ENCODE measurements at regions not wholly inside any gene's neighbourhood (a gene's known extent, or its start where the extent isn't known, plus 50 kb on each side); places are given as distances from the start of the nearest gene placed in this dataset.

DNA sequence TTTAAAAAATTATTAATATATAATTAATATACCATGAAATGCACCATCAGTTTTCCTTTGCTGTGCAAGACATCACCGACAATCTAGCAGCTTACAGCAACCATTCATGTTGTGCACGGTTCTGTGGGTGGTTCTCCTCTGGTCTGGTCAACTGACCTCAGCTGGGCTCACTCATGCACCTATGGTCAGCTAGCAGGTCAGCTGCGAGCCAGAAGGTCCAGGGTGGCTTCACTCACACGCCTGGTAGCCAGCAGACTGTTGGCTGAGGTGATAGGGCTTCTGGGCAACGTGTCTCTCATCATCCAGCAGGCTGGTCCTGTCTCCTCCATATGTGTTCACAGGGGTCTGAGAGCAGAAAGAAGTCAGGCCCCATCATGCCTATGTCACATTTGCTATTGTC is 210.4 kb downstream of the KIF26A start:
- Histone ChIP-seq H3K4me1 (ENCODE audit: control insufficient read depth, extremely low read depth, insufficient read depth, low read length) (no peaks in the 10 kb centered on the region), H3K4me2 (ENCODE audit: control insufficient read depth, extremely low read depth, insufficient read depth, low read depth, low read length) (no peak overlapping the region), H3K9me3 (ENCODE audit: control insufficient read depth, low read depth, low read length) (no peaks in the 10 kb centered on the region), H3K79me2 (ENCODE audit: control insufficient read depth, insufficient read depth, low read length) (no peaks in the 10 kb centered on the region), H3K9me1 (ENCODE audit: control insufficient read depth, extremely low read depth, insufficient read depth, low read length) (no peaks in the 10 kb centered on the region), H3K27ac (ENCODE audit: control insufficient read depth, insufficient read depth, low read length) (no peak overlapping the region), H4K20me1 (ENCODE audit: control insufficient read depth, extremely low read depth, insufficient read depth, low read length) (no peaks in the 10 kb centered on the region), H3K9ac (ENCODE audit: control insufficient read depth, extremely low read depth, insufficient read depth, low read length) (no peak overlapping the region), H3K36me3 (ENCODE audit: control insufficient read depth in 2 of 2, extremely low read depth in 1 of 2, insufficient read depth in 2 of 2, low read length in 2 of 2) (no peaks in the 10 kb centered on the region), H2AFZ (ENCODE audit: control insufficient read depth, low read length) (no peak overlapping the region), H3K4me3 (ENCODE audit: control insufficient read depth in 2 of 3, extremely low read depth in 1 of 3, insufficient read depth in 2 of 3, low read depth in 1 of 3, low read length in 3 of 3) (no peak overlapping the region), H3K27me3 (ENCODE audit: control insufficient read depth, extremely low read depth, insufficient read depth, low read length) (peaks cover 5% of the 10 kb centered on the region)
- no peak for FAIRE-seq
- dilution Hi-C loops (cut with MboI; ENCODE audit: extremely low pct_ligation_motif_present, low sequenced_read_pairs) = no loop called here
- no peak for TF ChIP-seq EZH2 (IDR thresholded peaks at IDR 0.05; ENCODE audit: low read length)
- no peak for TF ChIP-seq CTCF (optimal IDR thresholded peaks at IDR 0.05 in 1 of 3, IDR thresholded peaks at IDR 0.05 in 1 of 3, conservative IDR thresholded peaks at IDR 0.05 in 1 of 3; ENCODE audit: extremely low read depth in 1 of 3, insufficient read depth in 2 of 3, low read length in 3 of 3)
- DNase-seq (ENCODE audit: low read depth, low spot score) = no peak

- no peak for DNase-seq (ENCODE audit: low read depth, low spot score)
- H3K27ac ChIP-seq (ENCODE audit: control insufficient read depth, insufficient read depth, low read length) = no peak overlapping the region
- no peak overlapping the region for H2AFZ ChIP-seq (ENCODE audit: control insufficient read depth, low read length)
- no peaks in the 10 kb centered on the region for H3K4me1 ChIP-seq (ENCODE audit: control insufficient read depth, extremely low read depth, insufficient read depth, low read length)
- no peaks in the 10 kb centered on the region for H3K9me1 ChIP-seq (ENCODE audit: control insufficient read depth, extremely low read depth, insufficient read depth, low read length)
- no peak overlapping the region for H3K4me3 ChIP-seq (ENCODE audit: control insufficient read depth in 2 of 3, extremely low read depth in 1 of 3, insufficient read depth in 2 of 3, low read depth in 1 of 3, low read length in 3 of 3)
- no peak for FAIRE-seq
- TF ChIP-seq EZH2 (IDR thresholded peaks at IDR 0.05; ENCODE audit: low read length) = no peak
- dilution Hi-C loops (cut with MboI; ENCODE audit: extremely low pct_ligation_motif_present, low sequenced_read_pairs) = no loop called here
- no peaks in the 10 kb centered on the region for H4K20me1 ChIP-seq (ENCODE audit: control insufficient read depth, extremely low read depth, insufficient read depth, low read length)
- no peaks in the 10 kb centered on the region for H3K79me2 ChIP-seq (ENCODE audit: control insufficient read depth, insufficient read depth, low read length)
- no peaks in the 10 kb centered on the region for H3K9me3 ChIP-seq (ENCODE audit: control insufficient read depth, low read depth, low read length)
- H3K9ac ChIP-seq (ENCODE audit: control insufficient read depth, extremely low read depth, insufficient read depth, low read length) = no peak overlapping the region
- peaks cover 5% of the 10 kb centered on the region for H3K27me3 ChIP-seq (ENCODE audit: control insufficient read depth, extremely low read depth, insufficient read depth, low read length)
- no peak overlapping the region for H3K4me2 ChIP-seq (ENCODE audit: control insufficient read depth, extremely low read depth, insufficient read depth, low read depth, low read length)
- no peaks in the 10 kb centered on the region for H3K36me3 ChIP-seq (ENCODE audit: control insufficient read depth in 2 of 2, extremely low read depth in 1 of 2, insufficient read depth in 2 of 2, low read length in 2 of 2)
These were observed 211.6 kb downstream of the KIF26A start for GRCh38 chr14:104349950-104350349.

GRCh38 chr14:104350463-104351185 is 212.2 kb downstream of the KIF26A start:
- no peaks in the 10 kb centered on the region for H3K79me2 ChIP-seq (ENCODE audit: control insufficient read depth, insufficient read depth, low read length)
- FAIRE-seq (no peak), DNase-seq (ENCODE audit: low read depth, low spot score) (no peak)
- H3K9ac ChIP-seq (ENCODE audit: control insufficient read depth, extremely low read depth, insufficient read depth, low read length) = no peak overlapping the region
- H3K4me1 ChIP-seq (ENCODE audit: control insufficient read depth, extremely low read depth, insufficient read depth, low read length) = no peaks in the 10 kb centered on the region
- no peak overlapping the region for H2AFZ ChIP-seq (ENCODE audit: control insufficient read depth, low read length)
- dilution Hi-C loops (cut with MboI; ENCODE audit: extremely low pct_ligation_motif_present, low sequenced_read_pairs) = no loop called here
- no peaks in the 10 kb centered on the region for H4K20me1 ChIP-seq (ENCODE audit: control insufficient read depth, extremely low read depth, insufficient read depth, low read length)
- no peaks in the 10 kb centered on the region for H3K9me1 ChIP-seq (ENCODE audit: control insufficient read depth, extremely low read depth, insufficient read depth, low read length)
- no peaks in the 10 kb centered on the region for H3K9me3 ChIP-seq (ENCODE audit: control insufficient read depth, low read depth, low read length)
- no peak overlapping the region for H3K4me2 ChIP-seq (ENCODE audit: control insufficient read depth, extremely low read depth, insufficient read depth, low read depth, low read length)
- no peak overlapping the region for H3K4me3 ChIP-seq (ENCODE audit: control insufficient read depth in 2 of 3, extremely low read depth in 1 of 3, insufficient read depth in 2 of 3, low read depth in 1 of 3, low read length in 3 of 3)
- TF ChIP-seq CTCF (optimal IDR thresholded peaks at IDR 0.05 in 1 of 3, IDR thresholded peaks at IDR 0.05 in 1 of 3, conservative IDR thresholded peaks at IDR 0.05 in 1 of 3; ENCODE audit: extremely low read depth in 1 of 3, insufficient read depth in 2 of 3, low read length in 3 of 3) (no peak), EZH2 (IDR thresholded peaks at IDR 0.05; ENCODE audit: low read length) (no peak)
- peaks cover 5% of the 10 kb centered on the region for H3K27me3 ChIP-seq (ENCODE audit: control insufficient read depth, extremely low read depth, insufficient read depth, low read length)
- H3K36me3 ChIP-seq (ENCODE audit: control insufficient read depth in 2 of 2, extremely low read depth in 1 of 2, insufficient read depth in 2 of 2, low read length in 2 of 2) = no peaks in the 10 kb centered on the region
- no peak overlapping the region for H3K27ac ChIP-seq (ENCODE audit: control insufficient read depth, insufficient read depth, low read length)
